GM12891 (cell line): ENCODE measurements at regions not wholly inside any gene's neighbourhood (a gene's known extent, or its start where the extent isn't known, plus 50 kb on each side); places are given as distances from the start of the nearest gene placed in this dataset.
"Not testable (repeated sequence)": the region's sequence is repeated elsewhere in the genome, so short reads cannot be mapped to it uniquely, and the experiment has no call there.

Experiments used
- DNase-seq: peaks from one replicate; pipeline ENCODE4 v3.0.0; 2011; ENCODE audit warnings: low spot score; ENCODE audit not compliant: insufficient read length
- FAIRE-seq: peaks from 2 replicates; lab custom pipeline; 2011; peaks lifted over from hg19 to GRCh38; lab: Jason Lieb, UNC
- PAX5 ChIP-seq: IDR thresholded peaks from 2 replicates; pipeline ENCODE4 v1.6.1; 2011; ENCODE audit warnings: low read length, moderate library complexity, mild to moderate bottlenecking; ENCODE audit not compliant: insufficient read depth, severe bottlenecking
- POLR2A ChIP-seq: IDR thresholded peaks from 2 replicates; pipeline ENCODE4 v1.6.1; 2011; ENCODE audit warnings: low read depth, low read length, control low read depth
- POLR2AphosphoS5 ChIP-seq: IDR thresholded peaks from 2 replicates; pipeline ENCODE4 v1.6.1; 2011; ENCODE audit warnings: low read depth, low read length, control low read depth
- POU2F2 ChIP-seq: IDR thresholded peaks from 2 replicates; pipeline ENCODE4 v1.6.1; 2011; ENCODE audit warnings: low read depth, mild to moderate bottlenecking, control low read depth, low read length, moderate library complexity
- SPI1 ChIP-seq: IDR thresholded peaks from 2 replicates; pipeline ENCODE4 v1.6.1; 2011; ENCODE audit warnings: low read depth, low read length, control low read depth
- TAF1 ChIP-seq: IDR thresholded peaks from 2 replicates; pipeline ENCODE4 v1.6.1; 2011; ENCODE audit warnings: low read depth, low read length, control low read depth

- no peak for FAIRE-seq
- no peak for DNase-seq
- TF ChIP-seq SPI1 (no peak), POLR2A (no peak), POLR2AphosphoS5 (no peak), POU2F2 (no peak), PAX5 (no peak), TAF1 (no peak)
These were observed 256.0 kb downstream of the VAPA start for GRCh38 chr18:10169814-10170213.

- FAIRE-seq (no peak), DNase-seq (no peak)
- TF ChIP-seq POLR2AphosphoS5 (no peak), POLR2A (no peak), TAF1 (no peak), SPI1 (no peak), PAX5 (no peak), POU2F2 (no peak)
These were observed 256.6 kb downstream of the VAPA start for GRCh38 chr18:10170375-10170774.

- not testable (repeated sequence) for FAIRE-seq
- peak; percentile 55 for TF ChIP-seq SPI1
These were observed 261.5 kb downstream of the VAPA start for GRCh38 chr18:10175333-10175732.

GRCh38 chr18:10179326-10179725 is 265.5 kb downstream of the VAPA start:
- not testable (repeated sequence) for DNase-seq, FAIRE-seq

More at GRCh38 chr18:10175333-10175732, 261.5 kb downstream of the VAPA start:
- not testable (repeated sequence) for DNase-seq

- TF ChIP-seq POU2F2 = no peak
- no peak for TF ChIP-seq POLR2A
- no peak for TF ChIP-seq SPI1
- FAIRE-seq (no peak), DNase-seq (no peak)
These were observed 268.3 kb downstream of the VAPA start for GRCh38 chr18:10182009-10182624.

GRCh38 chr18:10184776-10185175 is 269.7 kb upstream of the APCDD1 start:
- TF ChIP-seq TAF1 = no peak
- no peak for TF ChIP-seq SPI1
- no peak for TF ChIP-seq POLR2AphosphoS5
- no peak for TF ChIP-seq PAX5
- no peak for TF ChIP-seq POU2F2
- no peak for TF ChIP-seq POLR2A
- FAIRE-seq (no peak), DNase-seq (no peak)

- FAIRE-seq (no peak), DNase-seq (no peak)
- TF ChIP-seq POU2F2 (no peak), POLR2A (no peak), TAF1 (no peak), SPI1 (no peak), PAX5 (no peak), POLR2AphosphoS5 (no peak)
These were observed 265.2 kb upstream of the APCDD1 start for GRCh38 chr18:10188971-10189810.

GRCh38 chr18:10190564-10190963 is 263.9 kb upstream of the APCDD1 start:
- FAIRE-seq = no peak
- TF ChIP-seq POLR2A = no peak
- TF ChIP-seq PAX5 = no peak
- no peak for TF ChIP-seq POLR2AphosphoS5
- no peak for TF ChIP-seq SPI1
- no peak for TF ChIP-seq POU2F2
- no peak for TF ChIP-seq TAF1
- no peak for DNase-seq

GRCh38 chr18:10193444-10193843 is 261.0 kb upstream of the APCDD1 start:
- FAIRE-seq = no peak
- no peak for DNase-seq
- no peak for TF ChIP-seq POLR2A
- TF ChIP-seq POLR2AphosphoS5 = no peak
- no peak for TF ChIP-seq PAX5

GRCh38 chr18:10194592-10194991 is 259.8 kb upstream of the APCDD1 start:
- TF ChIP-seq PAX5 (no peak), POLR2AphosphoS5 (no peak), SPI1 (no peak), POU2F2 (no peak)
- DNase-seq (no peak), FAIRE-seq (no peak)

- no peak for DNase-seq
- no peak for FAIRE-seq
- no peak for TF ChIP-seq POLR2AphosphoS5
- TF ChIP-seq POU2F2 = no peak
- no peak for TF ChIP-seq POLR2A
These were observed 258.9 kb upstream of the APCDD1 start for GRCh38 chr18:10195529-10195928.

GRCh38 chr18:10197097-10197496 is 257.3 kb upstream of the APCDD1 start:
- no peak for DNase-seq
- FAIRE-seq = no peak

More at GRCh38 chr18:10197097-10197496, 257.3 kb upstream of the APCDD1 start:
- TF ChIP-seq PAX5 (no peak), TAF1 (no peak), POLR2A (no peak), SPI1 (no peak)
